Fibroblast of the conjunctiva (primary cell): ENCODE measurements at regions not wholly inside any gene's neighbourhood (a gene's known extent, or its start where the extent isn't known, plus 50 kb on each side); places are given as distances from the start of the nearest gene placed in this dataset.
"Not testable (repeated sequence)": the region's sequence is repeated elsewhere in the genome, so short reads cannot be mapped to it uniquely, and the experiment has no call there.

Experiments
- DNase-seq: peaks from one replicate; pipeline ENCODE4 v3.0.0-alpha.2; 2010; ENCODE audit warnings: low read depth

DNA sequence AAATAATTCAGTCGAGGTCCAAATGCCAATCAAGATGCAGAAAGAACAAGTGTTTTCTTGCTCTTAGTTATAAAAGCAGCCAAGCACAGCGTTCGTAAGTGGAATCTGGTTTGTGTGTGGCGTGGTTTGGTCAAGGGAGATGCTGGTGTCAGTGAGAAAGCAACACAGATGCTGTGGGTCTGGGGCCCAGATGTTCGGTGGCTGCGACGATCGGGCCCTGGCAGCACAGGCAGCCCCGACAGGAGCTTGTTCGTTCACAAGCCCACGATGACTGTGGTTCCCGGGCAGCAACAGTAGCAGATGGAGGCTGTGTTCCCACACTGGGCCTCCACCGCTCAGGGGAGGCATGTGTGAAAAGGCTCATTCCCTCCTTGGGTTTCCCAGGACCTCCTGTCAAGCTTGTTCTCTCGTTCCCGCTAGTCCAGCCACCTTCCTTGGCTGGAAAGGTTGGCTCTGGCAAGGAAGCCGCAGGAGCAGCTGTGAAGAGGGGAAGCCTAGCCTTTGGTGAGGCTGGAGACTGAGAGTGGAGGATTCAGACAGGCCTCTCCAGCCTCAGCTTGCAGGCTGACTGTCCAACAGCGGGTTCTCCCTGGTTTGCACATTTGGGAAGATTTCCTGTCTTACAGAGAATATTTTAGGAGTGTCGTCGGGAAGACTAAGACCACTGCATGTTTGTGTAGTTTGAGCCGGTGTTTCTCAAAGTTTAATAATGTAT, 304.7 kb downstream of the QKI start:
- DNase-seq: no peak

- DNase-seq: no peak
Measured at GRCh38 chr6:163718537-163718936, 304.0 kb downstream of the QKI start.

DNA sequence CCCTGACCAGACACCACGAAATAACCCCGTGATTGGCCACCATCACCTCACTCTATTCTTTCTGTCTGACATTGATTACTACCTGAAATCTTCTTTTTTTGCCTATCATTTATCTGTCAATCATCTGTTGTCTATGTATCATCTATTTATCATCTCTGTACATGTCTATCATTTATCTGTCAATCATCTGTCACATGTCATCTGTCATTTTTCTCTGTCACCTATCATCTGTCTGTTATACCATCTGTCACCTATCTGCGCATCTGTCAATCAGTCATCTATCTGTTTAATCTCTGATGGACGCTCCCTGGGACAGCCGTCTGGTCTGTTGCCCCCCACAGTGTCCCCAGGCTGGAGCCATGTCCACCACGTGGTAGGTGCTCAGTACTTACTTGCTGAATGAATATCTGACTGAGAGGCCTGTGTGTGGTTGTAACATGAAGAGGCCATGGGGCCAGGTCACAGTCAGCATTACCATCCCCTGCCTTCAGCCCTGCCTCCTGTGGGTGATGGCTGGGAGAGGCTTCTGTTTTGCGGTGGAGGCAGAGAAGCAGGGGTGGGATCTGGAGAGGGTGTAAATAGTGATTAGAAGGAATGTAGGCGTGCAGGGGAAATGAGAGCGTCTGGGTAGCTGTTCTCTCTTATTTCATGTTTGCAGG, 302.7 kb downstream of the QKI start:
- DNase-seq: no peak

DNA sequence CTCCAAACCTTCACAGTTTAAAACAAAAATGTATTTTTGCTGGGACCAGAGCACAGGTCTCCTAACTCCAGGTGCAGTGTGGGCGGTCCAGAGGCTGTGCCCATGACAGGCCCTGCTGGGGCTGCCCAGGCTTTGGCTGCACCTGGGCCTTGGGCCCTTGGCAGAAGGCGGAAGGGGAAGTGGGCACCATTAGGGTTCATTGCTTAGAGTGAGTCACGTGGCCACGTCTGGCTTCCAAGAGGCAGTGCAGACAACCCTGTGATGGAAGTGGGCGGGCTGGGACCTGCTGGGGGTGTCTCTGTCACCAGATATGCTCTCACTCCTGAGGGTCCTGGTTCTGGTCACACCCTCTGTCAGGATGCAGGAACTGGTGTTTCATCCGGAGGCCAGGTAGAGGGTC, 302.2 kb downstream of the QKI start:
- DNase-seq: no peak

- DNase-seq: no peak
Measured at GRCh38 chr6:163715846-163716245, 301.3 kb downstream of the QKI start.

DNA sequence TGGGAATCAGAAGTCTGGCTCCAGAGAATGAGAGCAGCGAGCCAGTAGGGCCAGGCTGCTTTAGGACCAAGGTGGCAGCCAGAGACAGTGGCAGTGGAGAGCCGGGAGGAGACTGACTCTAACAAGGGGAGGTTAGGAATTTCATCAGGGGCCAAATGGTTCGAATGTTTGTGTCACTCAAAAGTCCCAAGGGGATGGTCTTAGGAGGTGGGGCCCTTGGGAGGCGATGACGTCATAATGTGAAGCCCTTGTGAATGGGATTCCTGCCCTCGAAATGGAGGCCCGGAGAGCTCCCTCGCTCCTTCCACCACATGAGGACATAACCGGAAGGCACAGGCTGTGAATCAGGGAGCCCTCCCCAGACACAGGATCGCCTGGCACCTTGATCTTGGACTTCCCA, 299.7 kb downstream of the QKI start:
- no peak for DNase-seq

- no peak for DNase-seq
Measured at GRCh38 chr6:163712981-163713380, 298.5 kb downstream of the QKI start.

DNA sequence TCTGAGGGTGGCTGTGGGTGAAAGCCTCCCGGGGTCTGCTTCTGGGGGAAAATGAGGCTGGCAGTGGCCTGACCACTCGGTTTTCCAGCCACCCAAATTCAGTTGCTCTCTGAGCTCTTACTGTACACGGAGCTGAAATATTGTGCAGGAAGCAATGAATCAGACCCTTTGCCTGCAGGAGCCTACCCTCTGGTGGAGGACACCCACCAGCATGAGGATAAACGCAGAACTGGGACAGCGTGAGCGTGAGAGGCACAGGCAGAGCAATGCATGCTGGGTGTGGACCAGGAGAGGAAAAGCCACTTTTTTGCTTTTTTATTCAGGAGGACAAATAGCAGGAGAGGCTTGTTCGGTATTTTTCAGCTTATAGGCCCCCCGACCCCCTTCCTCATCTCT, 298.0 kb downstream of the QKI start:
- DNase-seq: no peak

- DNase-seq: peak; percentile 90
Measured at GRCh38 chr6:163711615-163712565, 297.4 kb downstream of the QKI start.

- no peak for DNase-seq
Measured at GRCh38 chr6:163710532-163711470, 296.3 kb downstream of the QKI start.

GRCh38 chr6:163709693-163710092, 295.2 kb downstream of the QKI start:
- DNase-seq: no peak

DNA sequence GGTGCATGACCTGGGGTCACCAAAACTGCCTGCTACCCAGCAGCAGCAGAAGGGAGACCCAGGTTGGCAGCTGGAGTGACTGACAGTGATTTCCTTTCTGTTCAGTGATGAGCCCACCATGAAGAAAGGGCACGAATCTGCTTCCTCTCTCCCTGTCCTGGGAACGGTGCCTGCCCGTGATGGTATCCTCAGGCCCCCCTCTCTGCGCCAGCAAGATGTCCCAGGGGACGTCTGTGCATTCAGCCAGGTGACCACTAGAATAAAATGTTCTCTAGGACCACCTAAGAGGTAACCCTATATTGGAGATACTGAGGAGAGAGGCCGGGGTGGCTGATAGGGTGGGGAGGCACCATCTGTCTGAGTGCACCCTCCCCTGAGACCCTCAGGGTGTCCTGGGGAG, 294.7 kb downstream of the QKI start:
- DNase-seq: no peak

- no peak for DNase-seq
Measured at GRCh38 chr6:163708466-163708865, 293.9 kb downstream of the QKI start.

- DNase-seq: no peak
Measured at GRCh38 chr6:163707387-163708355, 293.2 kb downstream of the QKI start.

DNA sequence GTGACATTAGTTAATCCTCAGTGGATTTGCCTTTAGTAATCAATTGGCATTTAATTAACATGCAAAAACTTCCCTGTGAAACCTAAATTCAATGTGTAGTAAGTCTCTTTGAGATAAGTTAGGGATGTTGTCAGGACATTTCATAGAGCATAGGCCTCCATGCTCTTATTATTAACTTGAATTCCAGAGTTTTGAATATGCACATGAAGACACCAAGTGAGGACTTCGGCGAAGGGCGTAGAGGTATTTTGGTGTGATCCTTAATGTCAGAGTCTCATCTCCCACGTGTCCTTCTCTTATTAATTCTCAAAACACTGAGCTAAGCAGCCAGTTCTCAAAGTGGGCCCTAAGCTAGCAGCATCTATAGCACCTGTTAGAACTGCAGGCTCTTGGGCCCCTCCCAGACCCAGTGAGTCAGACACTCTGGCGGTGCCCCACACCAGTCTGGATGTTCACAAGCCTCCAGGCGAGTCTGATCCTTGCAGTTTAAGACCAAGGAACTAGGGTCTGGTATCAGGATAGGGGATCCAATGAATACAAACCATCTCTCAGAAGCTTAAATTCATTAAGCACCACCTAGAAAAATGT, 292.1 kb downstream of the QKI start:
- no peak for DNase-seq

GRCh38 chr6:163705923-163706322, 291.4 kb downstream of the QKI start:
- no peak for DNase-seq

DNA sequence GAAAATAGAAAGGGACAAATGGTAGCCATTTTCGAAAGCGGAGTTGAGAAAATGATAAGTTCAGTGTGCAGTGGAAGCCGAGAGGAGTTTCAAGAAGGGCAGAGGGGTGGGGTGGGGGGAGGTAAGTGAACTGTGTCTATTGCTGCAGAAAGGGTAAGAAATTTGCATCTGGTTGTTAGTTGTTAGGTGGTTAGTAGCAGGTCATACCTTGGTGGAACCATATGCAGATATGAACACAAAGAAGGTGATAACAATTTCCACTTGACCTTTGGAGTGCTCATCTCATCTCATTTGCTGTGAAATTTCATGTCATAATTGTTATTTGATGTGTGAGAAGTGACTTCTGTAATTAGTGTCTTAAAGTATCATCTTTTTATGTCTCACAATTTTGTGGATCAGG, 288.2 kb downstream of the QKI start:
- no peak for DNase-seq

DNA sequence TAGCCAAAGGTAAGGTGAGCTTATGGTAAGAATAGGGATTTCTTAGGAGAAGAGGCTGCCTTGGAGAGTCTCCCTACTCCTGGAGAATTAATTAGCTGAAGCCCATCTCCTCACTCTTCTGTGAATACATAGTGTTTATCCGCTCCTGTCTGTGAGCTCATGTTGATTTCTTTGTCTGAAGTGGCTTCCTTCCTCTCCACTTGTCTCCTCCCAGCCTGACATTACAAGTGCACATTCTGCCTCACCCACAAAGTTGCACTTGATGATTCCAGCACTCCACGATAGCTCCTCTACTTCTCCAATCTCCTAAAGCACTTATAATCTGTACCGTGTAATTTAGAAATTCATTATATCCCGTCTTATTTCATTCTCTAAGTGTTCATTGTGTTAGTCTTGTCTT, 287.2 kb downstream of the QKI start:
- DNase-seq: no peak

DNA sequence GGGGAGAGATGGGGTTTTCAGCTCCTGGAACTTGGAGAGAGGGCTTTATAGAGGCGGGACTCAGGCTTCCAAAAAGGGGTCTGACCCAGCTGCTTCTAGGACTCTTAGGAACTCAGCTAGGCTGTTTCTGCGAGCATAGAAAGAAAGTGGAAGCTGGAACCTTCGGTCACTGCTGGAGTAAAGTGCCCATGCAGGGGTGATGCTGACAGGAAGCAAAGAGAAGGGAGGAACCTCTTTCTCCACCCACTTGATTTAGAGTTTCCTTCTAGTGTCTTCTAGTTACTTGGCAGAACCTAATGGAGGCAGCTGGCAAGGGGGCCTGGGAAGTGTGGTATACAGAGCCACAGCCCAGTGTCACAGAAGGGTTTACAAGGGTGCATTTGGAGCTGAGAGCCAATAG, 283.6 kb downstream of the QKI start:
- DNase-seq: no peak

DNA sequence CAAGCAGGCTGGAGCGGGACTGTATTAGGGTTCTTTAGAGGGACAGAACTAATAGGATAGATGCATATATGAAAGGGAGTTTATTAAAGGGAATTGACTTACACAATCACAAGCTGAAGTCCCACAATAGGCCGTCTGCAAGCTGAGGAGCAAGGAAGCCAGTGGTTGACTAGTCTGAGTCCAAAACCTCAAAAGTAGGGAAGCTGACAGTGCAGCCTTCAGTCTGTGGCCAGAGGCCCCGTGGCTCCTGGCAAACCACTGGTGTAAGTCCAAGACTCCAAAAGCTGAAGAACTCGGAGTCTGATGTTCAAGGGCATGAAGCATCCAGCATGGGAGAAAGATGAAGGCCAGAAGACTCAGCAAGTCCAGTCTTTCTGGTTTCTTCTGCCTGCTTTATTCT, 281.8 kb downstream of the QKI start:
- not testable (repeated sequence) for DNase-seq
